HepG2 (cell line): ENCODE measurements at regions not wholly inside any gene's neighbourhood (a gene's known extent, or its start where the extent isn't known, plus 50 kb on each side); places are given as distances from the start of the nearest gene placed in this dataset.

ENCODE experiments used
- ATAC-seq: fragments of 200-7000 bp; cut with Tn5 transposase; 3 replicates; pipeline ENCODE4 v1.9.1; 2020; ENCODE audit warnings: mild to moderate bottlenecking, moderate library complexity
- BruUV-seq: library from RNA; stranded (reverse); fragments of 400-500 nt; replicated peaks from 2 replicates; lab custom pipeline; 2021; lab: Mats Ljungman, UMichigan
- CTCF ChIA-PET: fragments of 300-600 bp; formaldehyde crosslinking; extraction: SDS; loops from one replicate; lab custom pipeline; 2021; ENCODE audit warnings: low total read pairs, inconsistent platforms, low intra/inter-chr PET ratio; lab: Yijun Ruan, JAX
- POLR2A ChIA-PET: fragments of 350-600 bp; sonication (Branson Sonifier 250); formaldehyde crosslinking; loops from one replicate; lab custom pipeline; 2020; ENCODE audit warnings: antibody characterized with exemption, inconsistent platforms; lab: Yijun Ruan, JAX
- DNase-seq: peaks from one replicate; pipeline ENCODE4 v3.0.0-alpha.2; 2015; ENCODE audit warnings: low spot score
- FAIRE-seq: peaks from 3 replicates; lab custom pipeline; 2011; peaks lifted over from hg19 to GRCh38; lab: Jason Lieb, UNC
- H2AFZ ChIP-seq: one replicate; pipeline ENCODE4 v1.6.1; 2011; ENCODE audit warnings: low read length, inconsistent platforms
- H3K27ac ChIP-seq: fragments of 300-600 bp; 3 replicates; pipeline ENCODE4 v1.8.0; 2011; ENCODE audit warnings: mixed run types, mild to moderate bottlenecking, mixed read lengths, low read length, inconsistent platforms; ENCODE audit not compliant: insufficient read depth; ENCODE audit errors: extremely low read length
- H3K27me3 ChIP-seq, 2 experiments: fragments of 200-600 bp in 1 of 2; 2 replicates in 1 of 2; 3 replicates in 1 of 2; pipeline versions ENCODE4 v1.6.0 to v1.8.0; 2011; ENCODE audit warnings: low read length in 2 of 2, mild to moderate bottlenecking in 2 of 2, moderate library complexity in 2 of 2, inconsistent platforms in 1 of 2; ENCODE audit not compliant: insufficient read depth in 2 of 2, control insufficient read depth in 1 of 2
- H3K36me3 ChIP-seq, 2 experiments: fragments of 200-600 bp in 1 of 2; replicated peaks in 1 of 2; 2 replicates in 1 of 2; 3 replicates in 1 of 2; pipeline versions ENCODE4 v1.5.1 to v1.8.0; 2011; ENCODE audit warnings: low read length in 2 of 2, inconsistent platforms in 1 of 2; ENCODE audit not compliant: insufficient read depth in 2 of 2, control insufficient read depth in 1 of 2
- H3K4me1 ChIP-seq: 2 replicates; pipeline ENCODE4 v1.5.1; 2012; ENCODE audit warnings: low read length, inconsistent platforms; ENCODE audit not compliant: insufficient read depth
- H3K4me2 ChIP-seq: 2 replicates; pipeline ENCODE4 v1.6.0; 2011; ENCODE audit warnings: low read depth, low read length, inconsistent platforms
- H3K4me3 ChIP-seq, 3 experiments: fragments of 200-600 bp in 1 of 3; sonication (generic), shearing (Covaris generic) in 1 of 3; replicated peaks in 1 of 3; 2 replicates each; pipeline ENCODE4 v1.5.1; 2011 to 2016; ENCODE audit warnings: low read length in 3 of 3, inconsistent platforms in 2 of 3, low read depth in 2 of 3, mild to moderate bottlenecking in 2 of 3, control low read depth in 1 of 3, mixed read lengths in 1 of 3; ENCODE audit not compliant: insufficient read depth in 1 of 3
- H3K79me2 ChIP-seq: one replicate; pipeline ENCODE4 v1.6.1; 2011; ENCODE audit warnings: low read length, inconsistent platforms; ENCODE audit not compliant: insufficient read depth
- H3K9ac ChIP-seq: 2 replicates; pipeline ENCODE4 v1.6.0; 2011; ENCODE audit warnings: mild to moderate bottlenecking, low read depth, low read length, inconsistent platforms; ENCODE audit not compliant: insufficient read depth
- H3K9me3 ChIP-seq: 2 replicates; pipeline ENCODE4 v1.5.1; 2012; ENCODE audit warnings: mild to moderate bottlenecking, low read length
- H4K20me1 ChIP-seq: 2 replicates; pipeline ENCODE4 v1.6.0; 2011; ENCODE audit warnings: inconsistent platforms, mild to moderate bottlenecking, low read length, moderate library complexity; ENCODE audit not compliant: insufficient read depth
- NCOR1 ChIP-seq: fragments of 200-600 bp; sonication (generic); IDR thresholded peaks from 2 replicates; pipeline ENCODE4 v1.7.0; 2017; ENCODE audit warnings: antibody characterized with exemption, low read length, borderline replicate concordance
- PBX3 ChIP-seq: sonication (generic); formaldehyde crosslinking; IDR thresholded peaks from 2 replicates; pipeline ENCODE4 v1.8.1; 2023; ENCODE audit warnings: missing genetic modification reagents, inconsistent platforms, borderline replicate concordance
- ZNF10 ChIP-seq: sonication (generic); formaldehyde crosslinking; IDR thresholded peaks from 2 replicates; pipeline ENCODE4 v1.4.0; 2020; ENCODE audit warnings: mild to moderate bottlenecking, low read depth, missing genetic modification reagents, borderline replicate concordance
- ZNF446 ChIP-seq: sonication (generic); formaldehyde crosslinking; IDR thresholded peaks from 2 replicates; pipeline ENCODE4 v1.5.0; 2020; ENCODE audit warnings: mild to moderate bottlenecking, missing genetic modification reagents
- ZNF883 ChIP-seq: sonication (generic); formaldehyde crosslinking; IDR thresholded peaks from 2 replicates; pipeline ENCODE4 v1.5.1; 2020; ENCODE audit warnings: mild to moderate bottlenecking, missing genetic modification reagents; ENCODE audit errors: not compliant biosample characterization
- WGBS: methylation state at CpG from one replicate; pipeline ENCODE4 v1.1.6; 2017; ENCODE audit warnings: low lambda C conversion rate; 5-methylcytosine and 5-hydroxymethylcytosine counted together
- in situ Hi-C: cut with HindIII; loops from 2 replicates; pipeline ENCODE4 v1.10.0; 2017; ENCODE audit warnings: low pct_unique_long_range_greater_than_20kb; ENCODE audit not compliant: extremely low pct_ligation_motif_present
- intact Hi-C: fragments of 100-400 bp; cut with micrococcal nuclease; formaldehyde crosslinking; loops from one replicate; pipeline ENCODE4 v1.10.0; 2022; ENCODE audit not compliant: unreplicated experiment

DNA sequence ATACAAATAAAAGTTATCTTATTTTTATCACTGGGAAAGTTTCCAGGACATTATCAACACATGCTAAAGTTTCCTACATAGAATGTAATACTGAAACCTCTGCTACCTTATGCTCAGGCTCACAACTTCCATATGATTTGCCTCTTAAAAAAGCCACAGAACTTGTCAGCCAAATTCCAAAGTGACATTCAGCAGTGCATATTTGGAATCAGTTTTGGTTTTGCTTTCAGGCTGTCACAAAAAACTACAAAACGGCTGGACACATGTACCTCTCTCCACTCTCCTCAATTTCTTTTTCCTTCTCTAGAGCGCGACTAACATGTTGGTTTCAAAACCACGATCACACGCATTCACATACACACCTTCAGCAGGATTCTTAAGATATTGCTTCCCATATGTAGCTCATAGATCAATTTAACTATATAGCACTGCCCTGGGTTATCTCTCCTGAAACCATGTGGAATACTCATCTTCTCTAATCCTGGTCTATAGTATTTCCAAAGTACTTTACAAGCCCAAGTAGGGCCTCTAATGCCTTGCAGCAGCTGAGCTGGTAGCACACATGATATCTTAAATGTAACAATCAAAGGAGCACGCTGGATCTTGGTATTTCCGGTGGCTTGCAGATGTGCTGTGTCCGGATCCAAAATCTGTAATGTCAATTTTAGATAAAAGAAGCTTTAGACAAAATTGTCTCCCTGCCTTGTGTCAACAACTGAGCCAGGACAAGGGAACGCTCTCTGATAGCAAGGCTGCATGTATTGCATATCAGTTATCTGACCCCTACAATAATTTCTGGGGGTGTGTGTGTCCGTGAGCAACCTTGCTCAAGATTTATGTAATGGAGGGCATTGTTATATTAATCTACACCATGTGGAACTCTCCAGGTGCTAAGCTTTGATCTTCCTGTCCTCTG lies 203.2 kb downstream of the DMRT2 start (continued):
- TF ChIP-seq ZNF883 (CRISPR knock-in tag), result no peak
- no peak for TF ChIP-seq NCOR1

DNA sequence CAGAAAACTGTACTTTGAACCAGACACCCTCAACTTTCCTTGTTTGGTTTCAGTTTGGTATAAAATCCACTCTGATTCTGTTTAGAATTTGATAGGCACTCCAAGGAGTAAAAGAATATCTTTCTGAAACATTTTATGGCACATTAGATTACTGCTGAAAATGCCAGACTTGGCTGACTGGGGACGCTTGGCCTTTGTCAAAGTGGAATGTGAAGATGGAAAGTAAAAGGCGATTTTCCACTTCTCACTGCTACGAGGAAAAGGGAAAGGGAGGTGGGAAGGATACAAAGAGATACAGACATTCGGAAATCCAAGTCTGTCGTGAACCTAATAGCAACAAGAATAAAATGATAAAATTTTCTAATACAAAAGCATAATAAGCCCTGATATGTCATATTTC lies 203.9 kb downstream of the DMRT2 start:
- in situ Hi-C loops, result no loop called here
- BruUV-seq, result no TSS peak
- intact Hi-C loops, result no loop called here
- no peak overlapping the region for H2AFZ ChIP-seq
- no peaks in the 10 kb centered on the region for H3K79me2 ChIP-seq
- no peak overlapping the region for H3K4me2 ChIP-seq
- DNase-seq (no peak), ATAC-seq (no peak), FAIRE-seq (no peak)
- no peak overlapping the region for H3K4me3 ChIP-seq
- CTCF ChIA-PET, result no interaction called here
- no peaks in the 10 kb centered on the region for H3K36me3 ChIP-seq
- no peak for TF ChIP-seq ZNF10 (CRISPR knock-in tag)
- TF ChIP-seq PBX3 (CRISPR knock-in tag), result no peak
- no peak for TF ChIP-seq ZNF446 (CRISPR knock-in tag)
- no peak overlapping the region for H3K27ac ChIP-seq
- H3K27me3 ChIP-seq, result no peaks in the 10 kb centered on the region
- POLR2A ChIA-PET, result no interaction called here
- H3K9ac ChIP-seq, result no peak overlapping the region
- H4K20me1 ChIP-seq, result no peaks in the 10 kb centered on the region
- H3K9me3 ChIP-seq, result no peaks in the 10 kb centered on the region
- 20% methylated on average over 5 of the region's 5 CpGs for WGBS
- H3K4me1 ChIP-seq, result 0 out of 2 replicates have a peak, but pooled peaks cover 7% of the 10 kb centered on the region
